Breast epithelium (tissue), 4 donors: ENCODE measurements at regions not wholly inside any gene's neighbourhood (a gene's known extent, or its start where the extent isn't known, plus 50 kb on each side); places are given as distances from the start of the nearest gene placed in this dataset.
"Not testable (repeated sequence)": the region's sequence is repeated elsewhere in the genome, so short reads cannot be mapped to it uniquely, and the experiment has no call there.

Experiments used
- DNase-seq, 2 donors: peaks; one replicate each; pipeline ENCODE4 v3.0.0-alpha.2; 2019; ENCODE audit warnings: low spot score in 2 of 2
- H3K27ac ChIP-seq, 2 donors: fragments of 200-600 bp; sonication (generic) in 1 of 2; one replicate each; pipeline ENCODE4 v1.5.1; 2016 to 2019; ENCODE audit warnings: mild to moderate bottlenecking in 1 of 2
- H3K27me3 ChIP-seq, 2 donors: fragments of 200-600 bp; sonication (generic) in 1 of 2; one replicate each; pipeline versions ENCODE4 v1.5.1 to v1.6.0; 2017 to 2019; ENCODE audit warnings: control low read depth in 1 of 2, mild to moderate bottlenecking in 1 of 2
- H3K36me3 ChIP-seq: fragments of 200-600 bp; one replicate; pipeline ENCODE4 v1.5.1; 2019
- H3K4me1 ChIP-seq, 2 donors: fragments of 200-600 bp; sonication (generic); one replicate each; pipeline ENCODE4 v1.5.1; 2016 to 2019; ENCODE audit warnings: control low read depth in 1 of 2
- H3K4me3 ChIP-seq, 3 donors: fragments of 200-600 bp; sonication (generic); 1 replicate in 2 of 3; 2 replicates in 1 of 3; pipeline ENCODE4 v1.5.1; 2016 to 2019; ENCODE audit warnings: mild to moderate bottlenecking in 3 of 3, moderate library complexity in 2 of 3
- H3K9me3 ChIP-seq, 2 donors: fragments of 200-600 bp; sonication (generic) in 1 of 2; one replicate each; pipeline ENCODE4 v1.5.1; 2016 to 2019; ENCODE audit warnings: control low read depth in 1 of 2
- POLR2A ChIP-seq: fragments of 450-650 bp; IDR thresholded peaks from one replicate; pipeline ENCODE4 v1.6.1; 2016; ENCODE audit warnings: antibody characterized with exemption, mild to moderate bottlenecking, moderate library complexity
- POLR2AphosphoS5 ChIP-seq, 3 donors: sonication (generic); formaldehyde crosslinking; IDR thresholded peaks; one replicate each; pipeline ENCODE4 v1.6.1; 2017; ENCODE audit warnings: antibody characterized with exemption in 3 of 3
- intact Hi-C: fragments of 100-400 bp; cut with DNase I; formaldehyde crosslinking; loops from one replicate; pipeline ENCODE4 v1.15.1; 2023; ENCODE audit warnings: low total_unique reads
- TF ChIP-seq, protein P1 (sequence below), 3 donors: fragments of 450-650 bp; IDR thresholded peaks; one replicate each; pipeline ENCODE4 v1.5.1; 2016 to 2017; ENCODE audit warnings: antibody characterized with exemption in 3 of 3, mild to moderate bottlenecking in 3 of 3, moderate library complexity in 3 of 3

DNA sequence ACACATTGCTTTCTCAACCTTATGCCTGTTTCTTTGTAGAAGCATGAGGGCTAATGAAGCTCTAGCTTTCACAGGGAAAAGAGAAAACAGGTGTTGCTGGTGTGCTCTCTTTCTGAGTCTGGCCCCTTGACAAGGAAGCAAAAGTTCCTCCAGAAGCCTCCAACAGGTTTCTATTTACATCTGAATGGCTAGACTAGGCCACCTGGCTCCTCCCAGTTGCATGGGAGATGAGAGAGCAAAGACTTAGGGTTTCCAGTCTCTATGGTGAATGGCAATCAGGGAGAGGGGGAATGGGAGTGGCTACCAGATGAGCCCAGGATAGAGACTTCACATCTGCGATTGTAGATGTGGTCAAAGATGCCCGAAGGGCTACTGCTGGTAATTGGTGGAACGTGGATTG lies 138.1 kb upstream of the PLXNC1 start:
- no peak overlapping the region for H3K27ac ChIP-seq
- no peaks in the 10 kb centered on the region for H3K9me3 ChIP-seq
- no peak for DNase-seq
- H3K27me3 ChIP-seq: no peaks in the 10 kb centered on the region
- TF ChIP-seq, protein P1, sequence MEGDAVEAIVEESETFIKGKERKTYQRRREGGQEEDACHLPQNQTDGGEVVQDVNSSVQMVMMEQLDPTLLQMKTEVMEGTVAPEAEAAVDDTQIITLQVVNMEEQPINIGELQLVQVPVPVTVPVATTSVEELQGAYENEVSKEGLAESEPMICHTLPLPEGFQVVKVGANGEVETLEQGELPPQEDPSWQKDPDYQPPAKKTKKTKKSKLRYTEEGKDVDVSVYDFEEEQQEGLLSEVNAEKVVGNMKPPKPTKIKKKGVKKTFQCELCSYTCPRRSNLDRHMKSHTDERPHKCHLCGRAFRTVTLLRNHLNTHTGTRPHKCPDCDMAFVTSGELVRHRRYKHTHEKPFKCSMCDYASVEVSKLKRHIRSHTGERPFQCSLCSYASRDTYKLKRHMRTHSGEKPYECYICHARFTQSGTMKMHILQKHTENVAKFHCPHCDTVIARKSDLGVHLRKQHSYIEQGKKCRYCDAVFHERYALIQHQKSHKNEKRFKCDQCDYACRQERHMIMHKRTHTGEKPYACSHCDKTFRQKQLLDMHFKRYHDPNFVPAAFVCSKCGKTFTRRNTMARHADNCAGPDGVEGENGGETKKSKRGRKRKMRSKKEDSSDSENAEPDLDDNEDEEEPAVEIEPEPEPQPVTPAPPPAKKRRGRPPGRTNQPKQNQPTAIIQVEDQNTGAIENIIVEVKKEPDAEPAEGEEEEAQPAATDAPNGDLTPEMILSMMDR (IDR thresholded peaks at IDR 0.05): no peak
- H3K4me1 ChIP-seq: no peaks in the 10 kb centered on the region
- no peaks in the 10 kb centered on the region for H3K36me3 ChIP-seq
- intact Hi-C loops: no loop called here
- H3K4me3 ChIP-seq: no peak overlapping the region

DNA sequence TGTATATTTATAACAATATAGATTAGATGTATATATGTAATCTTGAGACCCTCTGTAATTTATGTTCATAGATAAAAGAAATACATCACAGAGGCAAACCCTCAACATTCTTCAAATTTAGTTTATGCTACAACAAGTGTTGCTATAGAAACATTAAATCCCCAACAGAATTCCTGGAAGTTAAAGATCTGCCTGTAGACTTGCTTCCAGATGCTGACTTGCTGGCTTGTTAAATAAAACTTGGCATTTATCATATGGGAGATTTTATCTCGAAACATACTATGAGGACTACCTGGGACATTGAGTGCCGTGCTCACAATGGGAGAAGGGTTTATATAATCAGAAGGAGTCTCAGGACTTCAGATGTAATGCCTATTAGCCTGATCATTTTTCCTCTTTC lies 136.3 kb upstream of the PLXNC1 start:
- Histone ChIP-seq H3K36me3 (no peaks in the 10 kb centered on the region), H3K4me3 (no peak overlapping the region), H3K4me1 (no peaks in the 10 kb centered on the region), H3K9me3 (peaks cover 5 to 16% of the 10 kb centered on the region in 2 donors), H3K27ac (no peak overlapping the region), H3K27me3 (no peaks in the 10 kb centered on the region)
- intact Hi-C loops: no loop called here
- TF ChIP-seq, protein P1 (IDR thresholded peaks at IDR 0.05): no peak
- no peak for TF ChIP-seq POLR2A
- no peak for TF ChIP-seq POLR2AphosphoS5 (IDR thresholded peaks at IDR 0.05)
- no peak for DNase-seq

DNA sequence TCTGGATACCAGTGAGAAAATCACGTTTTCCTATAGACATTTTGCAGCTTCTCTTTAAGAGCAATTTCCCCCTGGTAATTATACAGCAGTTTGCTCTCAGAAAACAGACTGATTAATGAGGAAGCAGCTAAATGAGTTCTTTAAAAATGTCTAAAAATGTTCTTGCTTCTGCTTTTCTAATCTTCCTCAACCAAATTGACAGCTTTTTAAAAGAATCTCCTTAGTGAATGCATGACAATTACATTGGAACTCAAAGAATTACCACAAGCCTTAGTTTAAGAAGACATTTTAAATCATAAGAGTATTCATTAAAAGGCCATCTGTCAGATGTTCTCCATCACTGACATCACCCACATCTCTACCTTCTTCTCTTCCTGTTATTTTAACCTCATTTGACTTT lies 135.8 kb upstream of the PLXNC1 start:
- no peak for DNase-seq
- Histone ChIP-seq H3K36me3 (no peaks in the 10 kb centered on the region), H3K9me3 (peaks cover 11 to 22% of the 10 kb centered on the region in 2 donors), H3K27ac (no peak overlapping the region), H3K27me3 (no peaks in the 10 kb centered on the region), H3K4me1 (no peaks in the 10 kb centered on the region), H3K4me3 (no peak overlapping the region)
- TF ChIP-seq POLR2AphosphoS5 (IDR thresholded peaks at IDR 0.05) (no peak), POLR2A (no peak)
- TF ChIP-seq, protein P1 (IDR thresholded peaks at IDR 0.05): no peak
- intact Hi-C loops: no loop called here

DNA sequence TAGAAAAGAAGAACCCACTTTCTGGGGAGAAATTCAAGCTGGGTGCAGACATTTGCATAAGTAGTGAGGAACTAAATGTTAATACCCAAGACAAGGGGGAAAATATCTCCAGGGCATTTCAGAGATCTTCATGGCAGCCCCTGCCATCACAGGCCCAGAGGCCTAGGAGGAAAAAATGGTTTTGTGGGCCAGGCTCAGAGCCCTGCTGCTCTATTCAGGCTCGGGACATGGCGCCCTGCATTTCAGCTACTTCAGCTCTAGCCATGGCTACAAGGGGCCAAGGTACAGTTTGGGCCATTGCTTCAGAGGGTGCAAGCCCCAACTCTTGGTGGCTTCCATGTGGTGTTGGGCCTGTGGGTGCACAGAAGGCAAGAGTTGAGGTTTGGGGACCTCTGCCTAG lies 131.1 kb upstream of the PLXNC1 start:
- H3K36me3 ChIP-seq, H3K4me1 ChIP-seq, H3K27ac ChIP-seq, DNase-seq, intact Hi-C loops, H3K4me3 ChIP-seq, H3K27me3 ChIP-seq: not testable (repeated sequence)
- peaks cover 17 to 30% of the 10 kb centered on the region in 2 donors for H3K9me3 ChIP-seq

DNA sequence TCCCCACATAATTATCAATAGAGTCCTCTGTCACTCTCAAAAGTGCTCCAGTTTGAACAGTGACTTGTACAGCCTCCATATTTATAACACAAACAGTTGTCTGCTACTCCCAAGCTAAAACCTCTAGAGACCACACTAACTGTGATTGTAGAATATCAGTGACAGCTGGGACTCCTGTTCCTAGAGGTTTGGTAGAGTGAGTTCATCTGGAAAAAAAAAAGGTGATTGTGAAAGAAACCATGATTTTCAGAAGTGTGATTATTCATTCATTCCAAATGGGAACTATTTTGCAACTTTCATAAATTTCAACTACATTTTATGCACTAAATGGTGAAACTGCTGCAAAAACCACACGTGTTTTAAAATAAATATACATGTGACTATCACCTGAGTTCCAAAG lies 128.0 kb upstream of the PLXNC1 start:
- Histone ChIP-seq H3K27me3 (no peaks in the 10 kb centered on the region), H3K4me1 (no peaks in the 10 kb centered on the region), H3K27ac (no peak overlapping the region), H3K9me3 (peaks cover 23 to 45% of the 10 kb centered on the region in 2 donors), H3K36me3 (no peaks in the 10 kb centered on the region), H3K4me3 (no peak overlapping the region)
- DNase-seq: no peak
- TF ChIP-seq, protein P1 (IDR thresholded peaks at IDR 0.05): no peak
- TF ChIP-seq POLR2AphosphoS5 (IDR thresholded peaks at IDR 0.05): no peak
- TF ChIP-seq POLR2A: no peak
- intact Hi-C loops: no loop called here

DNA sequence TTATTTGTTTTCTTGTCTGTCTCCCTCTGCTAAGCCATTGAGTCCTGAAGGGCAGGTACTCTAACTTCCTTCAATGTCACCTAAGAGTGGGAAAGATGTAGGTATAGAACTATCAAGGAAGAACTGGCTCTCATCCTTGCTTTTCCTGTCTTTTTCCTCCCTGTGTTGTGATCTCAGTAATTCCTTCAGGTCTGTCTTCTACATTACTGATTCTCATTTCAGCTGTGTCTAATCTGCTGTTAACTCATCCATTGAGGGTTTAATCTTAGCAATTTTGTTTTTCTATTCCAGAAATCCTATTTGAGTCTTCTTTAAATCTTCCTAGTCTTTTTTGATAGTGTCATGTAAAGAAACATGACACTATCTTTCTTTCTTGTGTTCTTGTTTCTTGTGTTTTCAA lies 124.5 kb upstream of the PLXNC1 start:
- no peaks in the 10 kb centered on the region for H3K27me3 ChIP-seq
- intact Hi-C loops: no loop called here
- TF ChIP-seq, protein P1 (IDR thresholded peaks at IDR 0.05): no peak
- TF ChIP-seq POLR2A: no peak
- TF ChIP-seq POLR2AphosphoS5 (IDR thresholded peaks at IDR 0.05): no peak
- no peak for DNase-seq
- no peaks in the 10 kb centered on the region for H3K36me3 ChIP-seq
- no peak overlapping the region for H3K4me3 ChIP-seq
- no peaks in the 10 kb centered on the region for H3K4me1 ChIP-seq
- peaks cover 6 to 14% of the 10 kb centered on the region in 2 donors for H3K9me3 ChIP-seq
- no peak overlapping the region for H3K27ac ChIP-seq
